GM23338 (cell line): ENCODE measurements at regions not wholly inside any gene's neighbourhood (a gene's known extent, or its start where the extent isn't known, plus 50 kb on each side); places are given as distances from the start of the nearest gene placed in this dataset.
"Not testable (repeated sequence)": the region's sequence is repeated elsewhere in the genome, so short reads cannot be mapped to it uniquely, and the experiment has no call there.

Experiments
- ATAC-seq: fragments of 200-7000 bp; cut with Tn5 transposase; 3 replicates; pipeline ENCODE4 v1.9.1; 2020
- DNase-seq: peaks from one replicate; pipeline ENCODE4 v3.0.0-alpha.2; 2015; ENCODE audit warnings: low spot score
- H2AFZ ChIP-seq: fragments of 200-600 bp; sonication (generic); 2 replicates; pipeline ENCODE4 v1.8.0; 2016; ENCODE audit warnings: antibody characterized with exemption, mild to moderate bottlenecking, moderate library complexity
- H3F3A ChIP-seq: fragments of 200-600 bp; sonication (generic); replicated peaks from 2 replicates; pipeline ENCODE4 v1.8.0; 2017; ENCODE audit warnings: antibody characterized with exemption, mixed run types, low read depth
- H3K27ac ChIP-seq: fragments of 200-600 bp; sonication (generic); 2 replicates; pipeline ENCODE4 v1.6.1; 2016; ENCODE audit warnings: low read depth
- H3K27me3 ChIP-seq: fragments of 200-600 bp; sonication (generic); 2 replicates; pipeline ENCODE4 v1.8.0; 2016; ENCODE audit warnings: mild to moderate bottlenecking, mixed run types, moderate library complexity; ENCODE audit not compliant: insufficient read depth
- H3K36me3 ChIP-seq: fragments of 200-600 bp; sonication (generic); 2 replicates; pipeline ENCODE4 v1.8.0; 2016; ENCODE audit warnings: mild to moderate bottlenecking; ENCODE audit not compliant: insufficient read depth
- H3K4me1 ChIP-seq: fragments of 200-600 bp; sonication (generic); 2 replicates; pipeline ENCODE4 v1.8.0; 2016; ENCODE audit warnings: mild to moderate bottlenecking, moderate library complexity; ENCODE audit not compliant: insufficient read depth
- H3K4me2 ChIP-seq: fragments of 200-600 bp; sonication (generic); 2 replicates; pipeline ENCODE4 v1.7.1; 2017; ENCODE audit warnings: mixed run types
- H3K4me3 ChIP-seq: fragments of 200-600 bp; sonication (generic); 2 replicates; pipeline ENCODE4 v1.6.1; 2016; ENCODE audit warnings: mixed run types
- H3K79me2 ChIP-seq: fragments of 200-600 bp; sonication (generic); replicated peaks from 2 replicates; pipeline ENCODE4 v1.8.0; 2017; ENCODE audit warnings: mild to moderate bottlenecking; ENCODE audit not compliant: insufficient read depth
- H3K9me2 ChIP-seq: fragments of 200-600 bp; sonication (generic); 2 replicates; pipeline ENCODE4 v1.8.0; 2017; ENCODE audit not compliant: insufficient read depth
- H4K20me1 ChIP-seq: fragments of 200-600 bp; sonication (generic); replicated peaks from 2 replicates; pipeline ENCODE4 v1.8.0; 2017; ENCODE audit warnings: mild to moderate bottlenecking; ENCODE audit not compliant: insufficient read depth
- H3K27ac Mint-ChIP-seq: 2 replicates; pipeline ENCODE4 v1.8.0; 2020; ENCODE audit warnings: inconsistent platforms, mild to moderate bottlenecking, moderate library complexity, mixed read lengths
- H3K27me3 Mint-ChIP-seq: 3 replicates; pipeline ENCODE4 v1.8.0; 2022; ENCODE audit warnings: low read depth, mild to moderate bottlenecking, moderate library complexity, mixed read lengths, inconsistent platforms; ENCODE audit not compliant: insufficient read depth, poor library complexity
- H3K36me3 Mint-ChIP-seq: 3 replicates; pipeline ENCODE4 v1.8.0; 2021; ENCODE audit warnings: low read depth, mild to moderate bottlenecking, inconsistent platforms, moderate library complexity, mixed read lengths
- H3K4me1 Mint-ChIP-seq: 3 replicates; pipeline ENCODE4 v1.8.0; 2020; ENCODE audit warnings: mild to moderate bottlenecking, inconsistent platforms, mixed read lengths
- H3K4me3 Mint-ChIP-seq: 3 replicates; pipeline ENCODE4 v1.8.0; 2021; ENCODE audit warnings: moderate library complexity, mild to moderate bottlenecking, inconsistent platforms, mixed read lengths
- H3K9me3 Mint-ChIP-seq: 3 replicates; pipeline ENCODE4 v1.8.0; 2020; ENCODE audit warnings: moderate library complexity, mild to moderate bottlenecking, inconsistent platforms, mixed read lengths
- CREB1 ChIP-seq: fragments of 250-450 bp; sonication (Bioruptor Pico); IDR thresholded peaks from 2 replicates; pipeline ENCODE4 v1.5.0; 2020; ENCODE audit warnings: low read depth, mild to moderate bottlenecking, moderate library complexity
- CTCF ChIP-seq, 2 experiments: fragments of 200-600 bp in 1 of 2; sonication (generic) in 1 of 2; conservative IDR thresholded peaks; 2 replicates each; pipeline versions ENCODE4 v1.5.1 to v1.6.1; 2016 to 2017; ENCODE audit warnings: antibody characterized with exemption in 2 of 2, low read depth in 2 of 2, mild to moderate bottlenecking in 2 of 2, moderate library complexity in 1 of 2
- ETS1 ChIP-seq: IDR thresholded peaks from 2 replicates; pipeline ENCODE4 v1.6.1; 2016; ENCODE audit warnings: antibody characterized with exemption
- EZH2 ChIP-seq: fragments of 200-600 bp; sonication (generic); IDR thresholded peaks from one replicate; pipeline ENCODE4 v1.8.0; 2017; ENCODE audit warnings: antibody characterized with exemption, mild to moderate bottlenecking, low read depth; ENCODE audit not compliant: unreplicated experiment
- EZH2phosphoT487 ChIP-seq: fragments of 200-600 bp; sonication (generic); IDR thresholded peaks from one replicate; pipeline ENCODE4 v1.8.1; 2018; ENCODE audit warnings: antibody characterized with exemption; ENCODE audit not compliant: unreplicated experiment
- NANOG ChIP-seq: IDR thresholded peaks from 2 replicates; pipeline ENCODE4 v1.6.1; 2016; ENCODE audit warnings: antibody characterized with exemption, borderline replicate concordance
- REST ChIP-seq: IDR thresholded peaks from one replicate; pipeline ENCODE4 v1.6.1; 2018; ENCODE audit warnings: antibody characterized with exemption; ENCODE audit not compliant: unreplicated experiment
- ZNF462 ChIP-seq: fragments of 250-450 bp; sonication (Bioruptor Pico); IDR thresholded peaks from 2 replicates; pipeline ENCODE4 v1.5.0; 2020; ENCODE audit warnings: mild to moderate bottlenecking, moderate library complexity

GRCh38 chr12:88714263-88714882, 134.1 kb upstream of the KITLG start:
- H3K4me3 Mint-ChIP-seq, H3F3A ChIP-seq, H3K79me2 ChIP-seq, H3K4me2 ChIP-seq, H3K36me3 Mint-ChIP-seq, H3K4me1 Mint-ChIP-seq, H2AFZ ChIP-seq, H3K27me3 Mint-ChIP-seq, H3K9me2 ChIP-seq, H4K20me1 ChIP-seq, ATAC-seq, DNase-seq, H3K27ac Mint-ChIP-seq, H3K27me3 ChIP-seq, H3K4me3 ChIP-seq, H3K27ac ChIP-seq, H3K9me3 Mint-ChIP-seq, H3K4me1 ChIP-seq, H3K36me3 ChIP-seq: not testable (repeated sequence)

- Mint-ChIP-seq H3K36me3 (no peaks in the 10 kb centered on the region), H3K27me3 (no peaks in the 10 kb centered on the region), H3K4me1 (no peaks in the 10 kb centered on the region), H3K27ac (no peak overlapping the region), H3K9me3 (peaks cover 5% of the 10 kb centered on the region; the same call in 1 of the 3 replicates), H3K4me3 (no peak overlapping the region)
- H3K4me3 ChIP-seq: no peak overlapping the region
- no peaks in the 10 kb centered on the region for H3K79me2 ChIP-seq
- DNase-seq: no peak
- no peak overlapping the region for H3K27ac ChIP-seq
- H4K20me1 ChIP-seq: no peaks in the 10 kb centered on the region
- no peak overlapping the region for H3K4me2 ChIP-seq
- H2AFZ ChIP-seq: no peak overlapping the region
- no peak for ATAC-seq
- no peaks in the 10 kb centered on the region for H3K9me2 ChIP-seq
- TF ChIP-seq NANOG: no peak
- TF ChIP-seq ETS1: no peak
- no peak for TF ChIP-seq CTCF (conservative IDR thresholded peaks at IDR 0.05; ENCODE audit: low read depth in 2 of 2)
- no peak for TF ChIP-seq ZNF462 (CRISPR knock-in tag)
- no peak for TF ChIP-seq EZH2phosphoT487
- no peak for TF ChIP-seq CREB1
- TF ChIP-seq EZH2: no peak
- no peak for TF ChIP-seq REST
- no peaks in the 10 kb centered on the region; the same call in 1 of the 2 replicates for H3K36me3 ChIP-seq
- H3K4me1 ChIP-seq: no peaks in the 10 kb centered on the region
- H3F3A ChIP-seq: no peaks in the 10 kb centered on the region
- no peaks in the 10 kb centered on the region for H3K27me3 ChIP-seq
Measured at GRCh38 chr12:88707800-88708199, 127.5 kb upstream of the KITLG start.
